ENCODE measurements at regions not wholly inside any gene's neighbourhood (a gene's known extent, or its start where the extent isn't known, plus 50 kb on each side); places are given as distances from the start of the nearest gene placed in this dataset.

DNA sequence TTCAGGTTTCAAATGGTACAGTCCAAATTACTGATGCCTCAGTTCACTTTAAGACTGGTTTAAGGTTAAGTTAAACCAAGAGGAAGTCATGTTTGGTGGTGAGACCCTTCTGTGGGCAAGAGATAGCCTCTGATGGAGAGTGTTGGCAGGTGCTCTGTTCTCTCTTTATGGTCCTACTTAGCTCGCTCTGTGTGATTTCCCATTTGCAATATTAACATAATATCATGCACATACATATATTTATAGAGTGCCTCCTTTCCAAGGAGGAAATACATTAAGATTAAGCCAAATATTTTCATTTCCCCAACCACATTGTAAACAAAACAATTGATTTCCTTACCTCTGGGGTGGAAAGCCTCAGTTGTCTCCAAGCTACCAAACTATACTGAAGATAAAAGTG, 222.4 kb downstream of the PIK3C3 start:
- H3K4me3 ChIP-seq (ENCODE audit: low read depth, low read length), result no peak overlapping the region
- TF ChIP-seq, protein P1, sequence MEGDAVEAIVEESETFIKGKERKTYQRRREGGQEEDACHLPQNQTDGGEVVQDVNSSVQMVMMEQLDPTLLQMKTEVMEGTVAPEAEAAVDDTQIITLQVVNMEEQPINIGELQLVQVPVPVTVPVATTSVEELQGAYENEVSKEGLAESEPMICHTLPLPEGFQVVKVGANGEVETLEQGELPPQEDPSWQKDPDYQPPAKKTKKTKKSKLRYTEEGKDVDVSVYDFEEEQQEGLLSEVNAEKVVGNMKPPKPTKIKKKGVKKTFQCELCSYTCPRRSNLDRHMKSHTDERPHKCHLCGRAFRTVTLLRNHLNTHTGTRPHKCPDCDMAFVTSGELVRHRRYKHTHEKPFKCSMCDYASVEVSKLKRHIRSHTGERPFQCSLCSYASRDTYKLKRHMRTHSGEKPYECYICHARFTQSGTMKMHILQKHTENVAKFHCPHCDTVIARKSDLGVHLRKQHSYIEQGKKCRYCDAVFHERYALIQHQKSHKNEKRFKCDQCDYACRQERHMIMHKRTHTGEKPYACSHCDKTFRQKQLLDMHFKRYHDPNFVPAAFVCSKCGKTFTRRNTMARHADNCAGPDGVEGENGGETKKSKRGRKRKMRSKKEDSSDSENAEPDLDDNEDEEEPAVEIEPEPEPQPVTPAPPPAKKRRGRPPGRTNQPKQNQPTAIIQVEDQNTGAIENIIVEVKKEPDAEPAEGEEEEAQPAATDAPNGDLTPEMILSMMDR (IDR thresholded peaks at IDR 0.05; ENCODE audit: insufficient read depth, low read depth, low read length, missing control alignments), result no peak
- no peak for DNase-seq (ENCODE audit: low read depth)

DNA sequence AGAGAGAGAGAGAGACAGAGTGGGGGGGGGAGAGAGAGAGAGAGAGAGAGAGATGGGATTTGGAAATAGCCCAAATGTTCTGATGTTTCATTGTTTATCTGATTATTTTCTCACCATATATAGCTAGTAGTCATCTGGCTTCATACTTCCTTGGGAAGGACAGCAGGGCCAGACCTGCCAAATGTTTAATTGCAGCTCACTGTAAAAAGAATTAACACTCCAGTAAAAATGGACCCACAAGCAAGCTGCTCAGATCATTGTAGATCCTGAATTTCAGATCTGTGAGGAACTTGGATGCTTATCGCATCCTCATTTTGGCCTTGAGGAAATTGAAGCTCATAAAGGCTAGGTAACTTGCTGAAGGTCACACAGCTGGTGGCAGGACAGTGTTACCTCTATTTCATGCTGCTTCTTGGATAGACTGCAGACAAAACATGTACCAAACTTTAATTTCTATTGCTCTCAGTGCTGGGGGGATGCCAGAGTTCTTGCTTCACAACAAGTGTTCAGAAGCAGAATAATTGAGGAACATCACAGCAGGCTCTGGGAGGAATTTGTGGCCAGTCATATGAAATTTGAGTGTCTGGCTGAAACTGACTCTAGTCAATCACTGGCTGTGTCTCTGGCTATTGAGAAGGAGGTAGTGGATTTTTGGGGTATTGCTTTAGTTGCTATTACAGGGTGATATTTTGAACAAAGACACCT, 223.5 kb downstream of the PIK3C3 start:
- DNase-seq (ENCODE audit: low read depth), result no peak
- H3K4me3 ChIP-seq (ENCODE audit: low read depth, low read length), result no peak overlapping the region
- TF ChIP-seq, protein P1 (IDR thresholded peaks at IDR 0.05; ENCODE audit: insufficient read depth, low read depth, low read length, missing control alignments), result no peak

DNA sequence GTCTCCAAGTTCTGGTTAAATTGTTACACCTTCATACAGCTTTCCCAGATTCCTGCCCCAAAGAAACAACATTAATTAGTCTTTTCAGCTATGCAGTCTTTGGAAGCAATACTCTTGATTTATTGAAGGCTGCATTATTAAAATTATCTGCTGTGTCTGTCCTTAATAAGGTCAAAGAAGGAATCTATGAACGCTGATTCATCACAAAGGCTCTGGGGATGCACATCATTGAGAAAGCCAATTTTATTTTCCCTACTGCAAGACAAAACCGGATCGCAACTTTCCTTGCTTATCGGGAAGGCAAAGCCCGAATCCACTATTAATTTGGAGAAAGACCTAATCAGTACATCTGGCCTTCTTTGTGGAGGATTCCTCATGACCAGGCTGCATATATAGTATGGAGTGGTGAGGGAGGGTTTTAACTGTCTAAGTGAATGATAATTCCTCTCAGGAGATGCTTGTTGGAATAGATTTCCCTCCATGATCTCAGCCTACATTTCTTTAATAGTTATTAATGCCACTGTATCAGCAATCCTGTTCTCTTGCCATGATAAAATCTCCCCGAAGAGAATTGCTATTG, 224.6 kb downstream of the PIK3C3 start:
- TF ChIP-seq, protein P1 (IDR thresholded peaks at IDR 0.05; ENCODE audit: insufficient read depth, low read depth, low read length, missing control alignments), result no peak
- H3K4me3 ChIP-seq (ENCODE audit: low read depth, low read length), result no peak overlapping the region
- DNase-seq (ENCODE audit: low read depth), result no peak

DNA sequence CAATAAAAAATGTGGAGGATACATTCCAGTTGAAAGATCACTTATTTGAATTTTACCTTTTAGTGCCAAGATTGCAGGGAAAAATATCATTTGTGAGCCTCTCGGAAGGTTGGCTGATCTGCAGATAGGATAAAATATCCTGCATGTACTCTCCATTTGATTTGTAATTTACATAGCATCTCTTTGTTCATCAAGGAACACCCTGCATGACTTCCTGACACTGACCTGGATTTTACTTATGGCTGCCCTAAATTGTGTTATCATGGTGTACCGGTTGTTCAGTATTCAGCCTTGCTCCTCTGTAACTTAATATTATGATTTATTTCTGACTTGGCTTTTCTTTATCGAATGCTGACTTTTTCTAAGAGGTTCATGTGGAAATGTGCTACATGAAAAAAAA, 226.4 kb downstream of the PIK3C3 start:
- TF ChIP-seq, protein P1 (IDR thresholded peaks at IDR 0.05; ENCODE audit: insufficient read depth, low read depth, low read length, missing control alignments), result no peak
- no peak overlapping the region for H3K4me3 ChIP-seq (ENCODE audit: low read depth, low read length)
- DNase-seq (ENCODE audit: low read depth), result no peak

DNA sequence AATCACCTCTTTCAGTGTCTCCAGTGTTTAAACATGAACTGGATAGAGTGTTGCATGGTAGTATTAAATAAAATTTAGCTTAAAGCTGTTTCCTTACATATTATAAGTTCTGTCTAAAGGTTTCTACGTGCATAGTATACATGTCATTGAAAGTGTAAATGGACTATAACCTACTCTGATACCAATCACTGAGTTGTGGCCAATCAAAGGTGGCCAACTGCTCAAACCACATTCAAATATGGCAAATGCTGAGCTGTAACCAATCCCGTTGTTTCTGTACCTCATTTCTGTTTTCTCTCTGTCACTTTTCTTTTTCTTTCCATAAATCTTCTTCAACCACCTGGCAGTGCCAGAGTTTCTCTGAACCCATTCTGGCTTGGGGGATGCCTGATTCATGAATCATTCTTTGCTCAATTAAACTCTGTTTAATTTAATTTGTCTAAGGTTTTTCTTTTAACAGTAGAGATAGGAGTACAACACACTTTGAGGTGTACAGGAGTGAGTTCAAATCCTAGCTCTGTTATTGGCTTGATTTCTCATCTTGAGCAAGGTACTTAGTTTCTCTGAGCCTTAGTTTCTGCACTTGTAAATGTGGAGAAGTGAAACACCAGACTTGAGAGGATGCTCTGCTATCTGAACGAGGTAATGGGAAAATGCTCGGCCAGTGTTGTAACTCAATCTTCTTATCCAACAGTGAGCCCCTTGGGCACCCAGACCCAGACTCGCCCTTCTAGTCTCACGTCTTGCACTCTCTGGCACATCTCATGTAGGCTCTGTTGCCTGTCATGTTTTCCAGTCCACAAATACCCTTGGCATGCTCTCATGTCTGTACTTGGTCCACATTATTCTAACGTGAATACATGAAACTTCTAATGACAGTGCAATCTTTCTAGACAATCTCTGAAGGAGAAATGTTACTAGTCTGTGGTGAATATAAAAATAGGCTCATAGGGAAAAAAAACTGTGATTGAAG, 228.0 kb downstream of the PIK3C3 start:
- TF ChIP-seq, protein P1 (IDR thresholded peaks at IDR 0.05; ENCODE audit: insufficient read depth, low read depth, low read length, missing control alignments), result no peak

DNA sequence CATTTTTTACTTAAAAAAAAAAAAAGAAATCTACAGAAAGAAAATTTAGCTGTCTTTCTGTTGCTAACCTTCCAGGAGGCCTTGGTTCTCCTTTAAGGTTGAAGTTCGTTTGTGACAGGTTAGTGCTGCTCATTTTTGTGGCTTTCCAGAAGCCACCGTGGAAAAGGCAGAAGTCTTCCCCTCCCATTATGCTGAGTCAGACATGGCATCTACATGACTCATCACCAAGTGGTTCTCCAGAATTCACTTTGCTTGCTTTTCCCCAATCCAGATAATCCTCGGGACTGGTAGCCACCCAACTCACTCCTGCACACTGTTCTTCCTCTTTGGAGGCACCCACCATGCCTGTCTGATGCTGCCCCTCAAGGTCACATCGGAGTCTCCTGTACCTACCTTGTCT, 228.7 kb downstream of the PIK3C3 start:
- TF ChIP-seq, protein P1 (IDR thresholded peaks at IDR 0.05; ENCODE audit: insufficient read depth, low read depth, low read length, missing control alignments), result no peak
- no peak for DNase-seq (ENCODE audit: low read depth)
- H3K4me3 ChIP-seq (ENCODE audit: low read depth, low read length), result no peak overlapping the region

More for the DNA sequence above, 228.0 kb downstream of the PIK3C3 start:
- no peak overlapping the region for H3K4me3 ChIP-seq (ENCODE audit: low read depth, low read length)
- DNase-seq (ENCODE audit: low read depth), result no peak
